Osteoblast (primary cell): ENCODE measurements at regions not wholly inside any gene's neighbourhood (a gene's known extent, or its start where the extent isn't known, plus 50 kb on each side); places are given as distances from the start of the nearest gene placed in this dataset.

Experiments used
- DNase-seq: peaks from one replicate; pipeline ENCODE4 v3.0.0; 2011; ENCODE audit warnings: low spot score, mixed read lengths; ENCODE audit not compliant: insufficient read length; ENCODE audit errors: missing footprints
- H2AFZ ChIP-seq: 2 replicates; pipeline ENCODE4 v1.6.0; 2011; ENCODE audit warnings: mild to moderate bottlenecking, low read length
- H3K27ac ChIP-seq: 2 replicates; pipeline ENCODE4 v1.5.1; 2011; ENCODE audit warnings: mild to moderate bottlenecking, low read depth, low read length, moderate library complexity
- H3K27me3 ChIP-seq: 2 replicates; pipeline ENCODE4 v1.6.0; 2012; ENCODE audit warnings: mild to moderate bottlenecking, control low read depth, inconsistent platforms, low read length, moderate library complexity; ENCODE audit not compliant: insufficient read depth
- H3K36me3 ChIP-seq: 2 replicates; pipeline ENCODE4 v1.5.1; 2011; ENCODE audit warnings: mild to moderate bottlenecking, low read length, control low read depth, moderate library complexity; ENCODE audit not compliant: insufficient read depth
- H3K4me1 ChIP-seq: 2 replicates; pipeline ENCODE4 v1.5.1; 2011; ENCODE audit warnings: mild to moderate bottlenecking, low read length, control low read depth, moderate library complexity; ENCODE audit not compliant: insufficient read depth
- H3K4me2 ChIP-seq: 2 replicates; pipeline ENCODE4 v1.6.0; 2011; ENCODE audit warnings: mild to moderate bottlenecking, low read length; ENCODE audit not compliant: insufficient read depth
- H3K4me3 ChIP-seq: fragments of 200-600 bp; sonication (generic); 3 replicates; pipeline ENCODE4 v1.5.1; 2012; ENCODE audit warnings: mild to moderate bottlenecking, low read length, inconsistent platforms; ENCODE audit not compliant: insufficient read depth
- H3K79me2 ChIP-seq: 2 replicates; pipeline ENCODE4 v1.6.0; 2012; ENCODE audit warnings: mild to moderate bottlenecking, low read length, control low read depth, inconsistent platforms; ENCODE audit not compliant: insufficient read depth
- H3K9me3 ChIP-seq: 2 replicates; pipeline ENCODE4 v1.5.1; 2011; ENCODE audit warnings: low read depth, low read length, control low read depth
- H4K20me1 ChIP-seq: 2 replicates; pipeline ENCODE4 v1.6.0; 2012; ENCODE audit warnings: mild to moderate bottlenecking, low read length, control low read depth; ENCODE audit not compliant: insufficient read depth
- TF ChIP-seq, protein P1 (sequence below): IDR thresholded peaks from 2 replicates; pipeline ENCODE4 v1.5.1; 2011; ENCODE audit warnings: mild to moderate bottlenecking, low read depth, low read length, moderate library complexity; ENCODE audit errors: extremely low read depth

DNA sequence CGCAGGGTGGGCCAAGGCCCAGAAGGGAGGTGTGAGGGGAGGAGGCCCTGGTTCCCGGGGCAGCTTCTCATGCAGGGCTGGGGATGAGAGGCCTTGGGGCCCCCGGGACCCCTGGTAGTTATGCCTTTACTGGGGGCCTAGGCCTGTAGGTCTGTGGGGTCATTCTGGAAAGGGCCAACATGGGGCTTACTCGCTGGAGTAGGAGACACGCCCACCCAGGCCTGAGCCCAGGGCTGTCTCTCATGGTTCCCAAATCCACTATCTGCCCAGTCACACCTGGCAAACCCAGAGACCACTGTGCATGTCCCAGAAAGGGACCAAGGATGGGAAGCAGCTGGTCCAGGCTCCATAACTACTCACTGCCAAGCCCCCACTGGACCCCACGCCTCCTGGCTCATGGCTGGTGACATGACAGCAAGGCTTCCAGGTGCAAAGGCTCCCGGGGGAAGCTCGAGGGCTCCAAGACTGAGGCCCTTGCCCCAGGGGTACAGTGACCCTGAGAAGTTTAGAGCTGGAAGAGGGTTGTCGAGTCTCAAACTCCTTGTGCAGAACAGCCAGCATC is 64.2 kb upstream of the ATP12A start:
- no peaks in the 10 kb centered on the region for H3K27me3 ChIP-seq
- no peaks in the 10 kb centered on the region for H3K9me3 ChIP-seq
- no peaks in the 10 kb centered on the region for H3K79me2 ChIP-seq
- DNase-seq: no peak
- H3K4me2 ChIP-seq: no peak overlapping the region
- TF ChIP-seq, protein P1, sequence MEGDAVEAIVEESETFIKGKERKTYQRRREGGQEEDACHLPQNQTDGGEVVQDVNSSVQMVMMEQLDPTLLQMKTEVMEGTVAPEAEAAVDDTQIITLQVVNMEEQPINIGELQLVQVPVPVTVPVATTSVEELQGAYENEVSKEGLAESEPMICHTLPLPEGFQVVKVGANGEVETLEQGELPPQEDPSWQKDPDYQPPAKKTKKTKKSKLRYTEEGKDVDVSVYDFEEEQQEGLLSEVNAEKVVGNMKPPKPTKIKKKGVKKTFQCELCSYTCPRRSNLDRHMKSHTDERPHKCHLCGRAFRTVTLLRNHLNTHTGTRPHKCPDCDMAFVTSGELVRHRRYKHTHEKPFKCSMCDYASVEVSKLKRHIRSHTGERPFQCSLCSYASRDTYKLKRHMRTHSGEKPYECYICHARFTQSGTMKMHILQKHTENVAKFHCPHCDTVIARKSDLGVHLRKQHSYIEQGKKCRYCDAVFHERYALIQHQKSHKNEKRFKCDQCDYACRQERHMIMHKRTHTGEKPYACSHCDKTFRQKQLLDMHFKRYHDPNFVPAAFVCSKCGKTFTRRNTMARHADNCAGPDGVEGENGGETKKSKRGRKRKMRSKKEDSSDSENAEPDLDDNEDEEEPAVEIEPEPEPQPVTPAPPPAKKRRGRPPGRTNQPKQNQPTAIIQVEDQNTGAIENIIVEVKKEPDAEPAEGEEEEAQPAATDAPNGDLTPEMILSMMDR: no peak
- no peak overlapping the region for H2AFZ ChIP-seq
- H3K27ac ChIP-seq: no peak overlapping the region
- H3K4me3 ChIP-seq: no peak overlapping the region
- no peaks in the 10 kb centered on the region for H3K36me3 ChIP-seq
- no peaks in the 10 kb centered on the region for H3K4me1 ChIP-seq
- H4K20me1 ChIP-seq: no peaks in the 10 kb centered on the region

DNA sequence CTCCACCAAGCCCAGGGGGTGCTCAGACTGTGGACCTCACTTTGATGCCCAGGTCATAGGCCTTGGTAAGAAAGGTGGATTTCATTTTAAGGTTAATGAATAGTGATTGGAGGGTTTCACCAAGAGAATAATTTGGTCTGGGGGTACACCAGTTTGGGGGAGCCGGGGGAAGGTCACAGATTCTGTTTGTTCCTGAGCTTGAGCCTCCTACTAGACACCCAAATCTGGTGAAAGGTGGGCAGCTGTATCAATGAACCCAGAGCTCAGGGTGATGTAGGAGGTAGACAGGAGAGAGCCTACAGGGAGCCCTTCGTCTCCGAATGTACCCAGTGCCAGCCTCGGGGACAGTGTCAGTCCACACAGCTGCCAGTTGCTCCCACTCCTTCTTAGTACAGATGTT is 63.7 kb upstream of the ATP12A start:
- no peaks in the 10 kb centered on the region for H3K79me2 ChIP-seq
- no peak for DNase-seq
- H3K4me1 ChIP-seq: no peaks in the 10 kb centered on the region

DNA sequence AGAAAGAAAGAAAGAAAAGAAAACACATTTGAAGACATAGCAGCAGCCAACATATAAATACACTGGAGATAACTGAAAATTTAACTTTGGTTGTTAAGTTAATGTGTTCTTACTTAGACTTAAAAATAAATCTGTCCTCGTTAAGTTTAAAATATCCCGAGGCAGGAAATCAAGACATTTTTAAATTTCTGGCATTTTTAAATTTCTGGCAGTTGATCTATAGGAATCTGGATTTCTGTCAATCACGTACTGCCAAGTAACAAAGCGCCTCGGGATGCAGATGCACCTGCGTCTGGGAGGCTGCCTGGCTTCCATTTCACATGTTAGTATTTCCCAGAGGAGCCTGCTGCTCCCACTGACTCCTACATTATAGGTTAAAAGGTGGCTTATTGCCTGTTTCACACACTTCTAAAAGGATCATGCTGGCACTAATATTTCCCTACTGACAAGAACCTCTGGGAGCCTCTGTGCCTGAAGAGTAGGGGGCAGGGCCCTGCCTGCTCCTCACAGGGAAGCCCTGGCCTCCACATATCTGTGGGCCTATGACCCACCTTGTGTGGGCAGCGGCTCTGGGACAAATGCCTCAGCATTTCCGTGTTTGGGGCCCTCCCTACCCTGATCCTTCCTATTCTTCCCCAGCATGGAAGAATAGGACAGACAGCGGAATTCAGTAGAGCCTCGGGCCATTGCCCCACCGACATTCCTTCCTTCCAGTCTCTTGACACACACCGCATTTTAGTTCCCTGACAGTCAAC is 62.8 kb upstream of the ATP12A start:
- no peaks in the 10 kb centered on the region for H3K4me1 ChIP-seq
- no peak for DNase-seq
- TF ChIP-seq, protein P1: no peak

More for the DNA sequence above, 63.7 kb upstream of the ATP12A start:
- no peaks in the 10 kb centered on the region for H3K9me3 ChIP-seq
- no peak overlapping the region for H2AFZ ChIP-seq
- TF ChIP-seq, protein P1: no peak
- H4K20me1 ChIP-seq: no peaks in the 10 kb centered on the region
- no peak overlapping the region for H3K27ac ChIP-seq
- H3K27me3 ChIP-seq: no peaks in the 10 kb centered on the region
- H3K4me3 ChIP-seq: no peak overlapping the region
- H3K4me2 ChIP-seq: no peak overlapping the region
- no peaks in the 10 kb centered on the region for H3K36me3 ChIP-seq

DNA sequence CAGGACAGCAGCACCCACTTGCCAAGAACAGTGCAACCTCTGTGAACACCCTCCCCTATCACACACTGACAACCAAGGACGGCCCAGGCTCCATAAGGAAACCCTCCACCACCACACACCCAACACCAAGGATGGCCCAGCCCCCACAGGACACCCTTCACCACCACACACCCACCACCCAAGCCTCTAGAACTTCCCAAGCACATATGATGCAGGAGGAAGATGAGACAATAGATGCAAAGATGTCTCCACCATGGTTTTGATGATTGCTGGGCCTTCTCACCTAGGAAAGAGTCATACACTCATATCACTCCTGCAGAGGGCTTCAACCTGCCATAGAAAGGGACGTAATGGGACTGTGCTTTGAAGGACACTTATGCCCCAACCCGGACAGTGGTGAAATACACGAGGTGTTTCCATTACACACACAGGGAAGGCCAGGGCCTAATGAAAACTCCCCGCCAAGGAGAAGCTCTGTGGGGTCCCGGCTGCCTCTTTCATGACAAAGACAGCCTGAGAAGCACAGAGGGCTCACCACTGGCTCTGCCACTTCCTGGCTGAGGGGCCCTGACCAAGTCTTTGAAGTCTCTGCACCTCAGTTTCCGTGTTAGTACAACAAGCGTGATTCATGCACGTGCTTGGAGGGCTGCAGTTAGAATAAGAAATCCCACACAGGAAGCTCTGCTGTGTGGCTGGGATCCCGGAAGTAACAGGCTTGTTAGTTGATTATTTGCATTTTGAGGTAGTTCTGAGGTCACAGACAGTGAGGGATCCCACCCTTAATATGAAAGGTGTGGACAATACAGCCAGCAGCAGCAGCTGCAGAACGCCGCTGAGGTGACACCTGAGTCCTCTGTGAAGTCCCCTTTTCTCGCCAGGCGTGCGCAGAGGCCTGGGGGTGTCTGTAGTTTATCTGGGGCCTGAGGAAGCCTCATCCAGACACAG is 61.9 kb upstream of the ATP12A start:
- TF ChIP-seq, protein P1: no peak
- no peaks in the 10 kb centered on the region for H3K27me3 ChIP-seq
- no peak overlapping the region for H3K4me2 ChIP-seq
- H3K4me3 ChIP-seq: no peak overlapping the region
- H3K9me3 ChIP-seq: no peaks in the 10 kb centered on the region
- no peaks in the 10 kb centered on the region for H3K36me3 ChIP-seq
- no peak overlapping the region for H2AFZ ChIP-seq
- no peaks in the 10 kb centered on the region for H3K79me2 ChIP-seq
- no peaks in the 10 kb centered on the region for H4K20me1 ChIP-seq
- H3K4me1 ChIP-seq: no peaks in the 10 kb centered on the region
- DNase-seq: no peak
- no peak overlapping the region for H3K27ac ChIP-seq

More for the DNA sequence above, 62.8 kb upstream of the ATP12A start:
- Histone ChIP-seq H2AFZ (no peak overlapping the region), H3K36me3 (no peaks in the 10 kb centered on the region), H3K27ac (no peak overlapping the region), H3K27me3 (no peaks in the 10 kb centered on the region), H4K20me1 (no peaks in the 10 kb centered on the region), H3K9me3 (no peaks in the 10 kb centered on the region), H3K4me2 (no peak overlapping the region), H3K79me2 (no peaks in the 10 kb centered on the region), H3K4me3 (no peak overlapping the region)
